Hematopoietic multipotent progenitor cell treated with erythropoietin and hydrocortisone succinate and interleukin-3 and kit ligand, for 8 days (in vitro differentiated cells): ENCODE measurements at regions not wholly inside any gene's neighbourhood (a gene's known extent, or its start where the extent isn't known, plus 50 kb on each side); places are given as distances from the start of the nearest gene placed in this dataset.
"Not testable (repeated sequence)": the region's sequence is repeated elsewhere in the genome, so short reads cannot be mapped to it uniquely, and the experiment has no call there.

Experiments
- DNase-seq: peaks from one replicate; pipeline ENCODE4 v3.0.0-alpha.2; 2015

DNA sequence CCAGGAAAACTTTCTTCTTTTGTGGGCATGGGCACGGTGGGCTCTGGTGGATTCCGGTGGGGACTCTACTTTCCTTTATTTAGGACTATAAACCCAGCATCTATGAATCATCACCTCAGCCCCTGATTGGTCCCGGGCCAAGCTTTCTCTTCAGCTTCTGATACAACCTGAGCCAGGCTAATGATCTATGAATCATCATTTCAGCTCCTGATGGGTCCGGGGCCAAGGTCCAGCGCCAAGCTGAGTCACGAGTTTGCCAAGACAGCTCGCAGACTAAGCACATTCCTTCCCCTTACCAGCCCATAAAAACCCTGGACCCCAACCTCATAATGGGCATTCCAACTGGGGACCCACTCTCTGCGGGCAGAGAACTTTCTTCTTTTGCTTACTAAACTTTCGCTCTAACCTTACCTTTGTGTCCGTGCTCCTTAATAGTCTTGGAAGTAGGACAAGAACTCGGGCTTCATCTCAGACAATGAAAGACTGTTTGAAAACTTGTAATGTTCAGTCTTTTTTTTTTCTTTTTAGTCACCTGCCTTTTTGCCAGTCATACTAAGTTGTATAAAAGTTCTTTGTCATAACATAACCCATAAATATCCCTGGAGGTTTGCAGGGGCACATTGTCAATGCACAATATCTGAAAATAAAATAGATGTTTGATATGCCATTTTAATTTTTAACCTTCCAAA is 904.9 kb upstream of the EPHA5 start:
- DNase-seq: no peak

DNA sequence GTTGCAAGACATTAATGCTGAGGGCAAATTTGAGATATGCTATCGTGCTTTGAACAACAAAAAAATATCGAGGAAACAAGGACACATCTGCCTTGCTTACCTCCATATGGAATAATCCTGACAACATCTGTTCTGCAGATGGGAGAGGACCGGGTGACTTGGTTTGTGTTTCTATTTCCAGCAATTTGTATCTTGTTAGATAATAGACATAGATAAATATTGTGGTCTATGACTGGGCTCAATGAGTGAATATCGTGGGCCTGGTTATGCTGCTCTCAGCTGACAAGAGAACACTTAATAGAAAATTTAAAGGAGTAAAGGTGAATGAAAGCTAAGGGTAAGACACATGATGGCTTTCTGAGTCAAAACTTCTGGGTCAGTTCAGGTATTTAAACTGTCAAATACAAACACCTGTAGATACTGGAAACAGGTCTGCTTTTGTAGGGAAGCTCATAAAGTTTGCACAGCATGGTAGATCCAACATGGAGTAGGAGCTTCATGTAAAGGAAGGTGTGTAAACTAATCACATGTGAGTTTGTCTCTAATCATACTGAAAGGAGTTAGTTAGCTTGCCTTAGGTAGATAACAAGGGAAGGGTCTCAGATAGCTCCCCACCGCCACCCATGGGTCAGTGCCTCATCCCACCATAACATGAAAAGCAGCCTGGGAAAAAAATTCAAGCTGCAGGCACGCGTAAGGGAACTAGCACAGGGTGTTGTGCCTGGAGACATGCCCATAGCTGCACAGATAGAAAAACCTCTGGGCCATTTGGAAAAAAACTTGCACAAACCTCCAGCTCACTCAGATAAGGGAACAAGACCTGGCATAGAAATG is 904.1 kb upstream of the EPHA5 start:
- DNase-seq: no peak

DNA sequence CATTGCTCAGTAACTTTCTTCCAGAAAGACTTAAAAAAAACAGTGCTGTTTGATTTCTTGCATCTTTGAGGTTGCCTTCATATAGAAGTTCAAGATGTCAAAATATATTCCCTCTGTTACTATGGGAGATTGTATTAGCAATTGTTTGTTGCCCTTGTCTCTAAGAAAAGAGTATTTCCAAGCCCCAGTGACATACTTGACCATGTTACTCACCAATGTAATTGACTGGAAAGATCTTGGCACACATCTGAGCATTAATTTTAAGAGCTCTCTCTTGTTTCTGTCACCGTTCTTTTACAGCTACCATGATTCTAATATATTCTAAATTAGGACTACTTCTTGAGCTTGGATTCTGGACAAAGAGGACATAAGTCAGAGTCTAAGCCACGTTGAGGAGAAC is 902.7 kb upstream of the EPHA5 start:
- no peak for DNase-seq

DNA sequence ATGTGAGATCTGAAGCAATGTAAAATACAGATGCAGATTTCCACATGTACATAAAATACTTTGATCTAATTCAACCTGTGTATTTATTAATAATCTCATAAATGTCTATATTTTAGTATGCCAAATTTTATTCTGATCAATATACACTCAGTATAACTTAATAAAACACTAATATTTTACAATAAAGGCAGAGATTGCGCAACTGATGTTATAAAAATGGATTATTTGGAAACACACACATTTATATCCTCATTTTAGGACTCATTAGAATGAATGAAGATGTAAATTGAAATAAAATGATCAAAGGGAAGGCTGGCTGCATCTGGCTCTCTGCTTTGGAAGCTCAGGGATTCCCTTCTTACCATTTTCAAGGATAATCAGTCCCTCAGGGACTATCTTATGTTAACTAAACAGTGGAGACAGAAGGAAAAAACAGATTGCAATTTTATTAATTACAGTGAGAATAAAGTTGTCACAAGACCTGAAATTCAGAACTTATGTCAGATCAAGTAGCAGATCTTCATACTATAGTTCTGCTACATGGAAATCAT is 900.9 kb upstream of the EPHA5 start:
- no peak for DNase-seq

DNA sequence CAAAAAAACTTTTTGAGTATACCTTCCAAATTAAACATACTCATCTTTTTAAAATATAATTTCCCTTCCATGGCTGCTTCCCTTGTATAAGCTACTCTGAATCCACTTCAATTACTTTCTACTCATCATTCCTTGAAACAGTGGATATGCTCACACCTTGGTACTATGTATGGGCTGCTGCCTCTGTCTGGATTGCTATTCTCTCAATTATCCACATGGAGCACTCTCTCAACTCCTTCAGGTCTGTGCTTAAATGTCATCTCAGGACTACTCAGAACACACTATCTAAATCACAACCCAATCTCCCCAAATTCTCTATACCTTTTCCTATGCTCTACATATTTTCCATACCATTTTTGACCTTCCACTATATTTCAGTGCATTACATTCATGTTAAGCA is 898.9 kb upstream of the EPHA5 start:
- no peak for DNase-seq

DNA sequence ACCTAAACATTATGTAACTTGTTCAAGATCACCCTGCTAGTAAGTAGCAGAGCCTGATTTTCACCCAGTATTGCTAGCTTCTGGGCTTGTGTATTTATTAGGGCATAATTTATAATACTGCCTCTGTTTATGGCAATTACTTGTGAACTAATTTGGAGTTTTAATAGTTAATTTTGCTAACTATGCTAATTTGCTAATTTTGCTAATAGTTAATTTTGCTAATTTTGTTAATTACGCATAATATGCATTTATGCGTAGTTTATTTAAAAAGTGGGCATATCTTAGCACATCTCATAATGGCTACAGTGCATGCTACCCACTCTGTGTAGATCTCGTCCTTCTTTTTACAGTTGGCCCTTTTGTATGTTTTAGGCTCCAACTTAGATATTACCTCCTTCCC is 898.1 kb upstream of the EPHA5 start:
- no peak for DNase-seq

DNA sequence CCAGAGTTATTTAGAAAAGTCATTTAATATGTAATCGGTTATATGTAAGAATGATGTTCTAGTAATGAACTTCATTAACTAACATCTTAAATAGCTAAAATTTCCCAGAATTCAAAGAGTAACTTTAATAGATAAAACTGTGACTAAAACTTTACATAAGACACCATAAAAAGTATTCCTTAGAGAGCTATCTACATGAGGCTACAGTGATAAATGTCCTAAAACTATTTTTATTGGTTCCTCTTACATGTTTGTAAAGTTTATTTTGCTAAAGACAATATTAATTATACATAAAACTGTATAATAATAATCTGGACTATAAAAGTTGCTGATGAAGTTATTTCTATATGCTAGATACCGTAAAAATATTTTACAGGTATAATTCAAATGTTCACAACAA is 897.7 kb upstream of the EPHA5 start:
- DNase-seq: no peak

DNA sequence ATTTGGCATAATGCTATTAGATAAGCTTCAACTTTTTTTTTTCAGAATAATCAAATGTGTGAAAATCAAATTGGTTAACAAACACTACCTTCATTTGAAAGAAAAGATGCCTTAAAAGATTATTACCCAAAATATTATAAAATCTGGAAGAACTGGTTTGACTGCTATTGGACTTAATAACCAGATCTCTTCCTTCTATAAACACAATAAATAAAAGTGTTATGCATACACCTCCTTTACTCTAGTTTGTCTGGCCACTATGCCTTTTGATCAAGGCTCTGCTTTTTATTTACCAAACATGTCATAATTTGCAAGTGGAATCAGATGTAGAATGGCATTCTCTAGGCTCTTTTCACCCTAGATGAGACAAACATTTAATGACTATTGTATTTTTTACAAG is 897.3 kb upstream of the EPHA5 start:
- DNase-seq: no peak

DNA sequence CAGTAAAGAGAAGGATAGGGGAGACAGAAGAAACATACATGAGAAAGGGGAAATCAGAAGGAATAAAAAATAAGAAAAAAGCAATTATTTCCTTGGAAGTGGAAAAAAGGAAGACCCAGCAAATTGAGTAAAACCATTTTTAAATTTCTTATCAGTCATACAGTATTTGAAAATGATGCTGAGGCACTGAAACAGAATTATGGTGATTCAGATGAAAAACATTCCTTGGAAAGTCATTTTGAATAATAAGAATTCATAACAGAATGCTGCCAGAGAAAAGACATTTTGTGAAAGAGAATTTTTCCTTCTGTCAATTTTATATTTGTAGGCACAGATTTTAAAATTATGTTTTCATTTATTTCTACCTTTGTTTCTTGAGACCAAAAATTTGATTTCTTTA is 895.5 kb upstream of the EPHA5 start:
- DNase-seq: no peak

DNA sequence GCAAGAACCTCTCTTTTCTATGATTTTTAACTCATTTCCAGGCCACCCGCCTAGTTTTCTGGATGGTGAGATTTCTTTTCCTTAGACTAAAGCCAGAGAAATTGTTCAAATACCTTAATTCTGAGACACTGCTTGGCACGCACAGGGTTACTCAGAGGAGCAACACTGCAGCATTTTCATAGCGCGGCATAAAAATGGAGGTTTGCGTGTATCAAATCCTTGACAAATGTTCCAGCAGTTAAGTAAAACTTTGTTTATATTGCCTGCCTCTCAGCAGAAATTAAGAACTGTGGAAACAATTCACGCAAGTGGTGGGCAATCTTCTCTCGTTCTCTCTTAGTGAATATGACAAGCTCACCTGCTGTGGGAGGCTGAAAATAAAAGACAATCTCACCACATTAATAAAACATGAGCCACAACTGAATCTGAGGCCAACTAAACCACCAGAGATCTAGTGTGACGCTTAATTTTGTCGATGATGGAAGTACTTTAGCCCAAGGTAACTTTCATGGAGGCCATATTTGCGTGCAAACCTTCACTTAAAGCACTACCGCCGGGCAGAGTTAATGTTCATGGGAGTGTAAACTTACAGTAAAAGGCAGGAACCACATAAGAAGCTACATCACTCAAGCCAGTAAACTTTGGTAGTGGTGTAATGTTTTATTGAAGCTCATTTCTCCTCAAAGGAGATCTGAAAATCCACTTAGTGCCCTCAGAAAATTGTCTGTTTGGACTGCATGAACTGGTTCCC is 894.8 kb upstream of the EPHA5 start:
- DNase-seq: no peak

DNA sequence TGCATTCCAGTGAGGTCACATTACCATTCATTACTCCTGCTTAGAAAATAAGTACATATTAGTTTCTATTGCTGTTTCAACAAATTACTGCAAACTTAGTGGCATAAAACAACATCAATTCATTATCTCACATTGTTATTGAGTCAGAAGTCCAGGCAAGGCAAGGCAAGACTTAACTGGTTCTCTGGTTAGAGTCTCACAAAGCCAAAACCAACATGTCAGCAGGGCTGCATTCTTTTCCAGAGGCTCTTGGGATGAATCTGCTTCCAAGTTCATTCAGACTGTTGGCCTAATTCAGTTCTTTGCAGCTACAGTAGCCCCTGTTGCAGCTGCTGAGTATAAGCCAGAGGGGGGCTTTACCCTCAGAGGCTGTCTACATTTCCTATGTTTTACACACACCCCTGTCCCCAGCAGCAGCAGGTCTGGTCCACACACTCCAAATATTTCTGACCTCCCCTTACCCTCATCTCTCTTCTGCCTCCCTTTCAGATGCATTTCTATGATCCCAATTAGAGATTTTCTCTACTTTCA is 892.1 kb upstream of the EPHA5 start:
- no peak for DNase-seq

DNA sequence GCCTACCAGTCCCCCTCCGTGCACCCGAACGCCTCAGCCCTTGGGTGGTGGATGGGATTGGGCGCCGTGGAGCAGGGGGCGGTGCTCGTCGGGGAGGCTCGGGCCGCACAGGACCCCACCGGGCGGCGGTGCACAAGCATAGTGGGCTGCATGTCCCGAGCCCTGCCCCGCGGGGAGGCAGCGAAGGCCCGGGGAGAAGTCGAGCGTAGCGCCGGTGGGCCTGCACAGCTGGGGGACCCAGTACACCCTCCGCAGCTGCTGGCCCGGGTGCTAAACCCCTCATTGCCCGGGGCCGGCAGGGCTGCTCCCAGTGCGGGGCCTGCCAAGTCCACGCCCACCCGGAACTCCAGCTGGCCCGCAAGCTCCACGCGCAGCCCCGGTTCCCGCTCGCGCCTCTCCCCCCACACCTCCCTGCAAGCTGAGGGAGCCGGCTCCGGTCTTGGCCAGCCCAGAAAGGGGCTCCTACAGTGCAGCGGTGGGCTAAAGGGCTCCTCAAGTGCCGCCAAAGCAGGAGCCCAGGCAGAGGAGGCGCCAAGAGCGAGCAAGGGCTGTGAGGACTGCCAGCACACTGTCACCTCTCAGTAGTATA is 891.3 kb upstream of the EPHA5 start:
- DNase-seq: not testable (repeated sequence)

DNA sequence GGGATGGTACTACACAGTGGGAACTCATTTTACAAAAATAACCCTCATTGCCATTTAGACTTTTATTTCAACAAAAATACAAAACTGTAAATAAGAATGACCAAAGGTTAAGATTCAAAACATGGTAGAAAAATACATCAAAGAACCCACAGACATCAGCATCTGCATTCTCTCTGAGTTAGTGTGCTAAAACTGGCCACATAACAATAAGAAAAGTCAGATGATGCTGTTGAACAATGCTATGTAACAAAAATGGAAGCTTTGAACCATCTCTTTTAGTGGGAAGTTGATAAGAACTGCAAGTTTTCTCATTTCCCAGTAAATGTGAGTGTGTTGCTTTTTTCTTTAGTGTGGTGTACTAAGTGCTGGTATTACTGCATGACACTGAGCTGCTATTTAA is 888.4 kb upstream of the EPHA5 start:
- DNase-seq: no peak

DNA sequence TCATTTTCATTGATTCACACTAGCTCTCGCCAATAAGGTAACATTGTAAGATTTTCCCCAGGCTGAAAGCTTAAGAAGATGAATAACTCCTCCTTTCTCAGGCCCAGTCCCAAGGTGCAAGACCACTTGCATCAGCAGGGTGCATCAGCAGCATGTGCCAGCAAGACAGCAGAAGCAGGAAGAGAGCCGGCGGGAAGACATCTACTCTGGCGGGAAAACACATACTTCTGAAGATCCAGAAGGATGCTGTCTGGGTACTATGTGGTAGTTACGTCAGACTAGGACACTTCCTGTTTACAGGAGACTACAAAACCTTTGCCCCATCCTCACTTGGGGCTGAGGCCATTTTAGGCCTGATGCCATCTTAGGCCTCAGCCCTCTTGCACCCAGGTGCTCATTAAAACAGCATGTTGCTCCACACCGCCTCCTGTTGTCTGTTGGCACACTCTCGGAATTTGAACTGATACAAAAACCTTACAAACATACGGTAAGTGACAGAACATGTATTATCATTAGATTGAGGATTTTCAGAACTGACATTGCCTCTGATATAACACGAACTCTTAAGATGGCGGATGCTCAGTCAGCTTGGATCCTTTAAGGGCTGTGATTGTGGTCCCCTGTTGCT is 886.5 kb upstream of the EPHA5 start:
- no peak for DNase-seq

DNA sequence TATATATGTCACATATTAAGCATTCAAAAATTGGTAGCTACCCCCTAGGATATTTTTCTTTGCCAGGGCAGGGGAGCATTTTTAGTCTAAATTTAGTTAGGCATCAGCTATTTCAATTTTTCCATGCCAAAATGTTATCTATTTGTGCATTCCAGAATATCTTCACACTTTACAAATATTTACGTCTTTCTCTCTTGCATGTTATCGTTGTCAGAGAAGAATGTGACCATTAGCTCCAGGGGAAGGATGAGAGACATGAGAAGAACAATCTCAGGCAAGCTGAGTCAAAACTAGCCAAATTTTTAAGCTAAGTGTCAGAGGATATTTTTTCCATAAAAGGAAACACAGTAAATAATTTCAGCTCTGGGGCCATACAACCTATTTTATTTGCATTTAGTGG is 885.0 kb upstream of the EPHA5 start:
- DNase-seq: no peak

DNA sequence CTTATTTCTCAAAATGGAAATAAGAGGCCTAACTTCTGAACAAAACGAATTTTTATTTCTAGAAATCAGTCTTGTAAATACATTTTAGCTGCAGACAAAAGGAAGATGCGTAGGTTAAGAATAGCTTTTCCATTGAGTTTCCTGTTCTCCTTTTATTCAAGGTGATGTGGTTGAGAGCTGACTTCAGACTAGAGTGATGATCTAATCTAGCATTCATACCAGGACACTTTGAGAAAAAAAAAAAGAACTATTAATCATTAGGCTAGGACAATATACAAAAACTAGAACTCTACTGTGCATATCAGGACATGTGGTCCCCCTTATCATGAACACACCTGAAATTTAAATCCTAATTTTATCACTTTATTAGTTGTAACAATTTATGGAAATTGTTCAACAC is 884.5 kb upstream of the EPHA5 start:
- DNase-seq: no peak

DNA sequence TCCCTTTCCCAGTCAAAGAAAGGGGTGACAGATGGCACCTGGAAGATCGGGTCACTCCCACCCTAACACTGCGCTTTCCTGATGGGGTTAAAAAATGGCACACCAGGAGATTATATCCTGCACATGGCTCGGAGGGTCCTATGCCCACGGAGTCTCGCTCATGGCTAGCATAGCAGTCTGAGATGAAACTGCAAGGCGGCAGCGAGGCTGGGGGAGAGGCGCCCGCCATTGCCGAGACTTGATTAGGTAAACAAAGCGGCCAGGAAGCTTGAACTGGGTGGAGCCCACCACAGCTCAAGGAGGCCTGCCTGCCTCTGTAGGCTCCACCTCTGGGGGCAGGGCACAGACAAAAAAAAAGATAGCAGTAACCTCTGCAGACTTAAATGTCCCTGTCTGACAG is 875.0 kb upstream of the EPHA5 start:
- not testable (repeated sequence) for DNase-seq

DNA sequence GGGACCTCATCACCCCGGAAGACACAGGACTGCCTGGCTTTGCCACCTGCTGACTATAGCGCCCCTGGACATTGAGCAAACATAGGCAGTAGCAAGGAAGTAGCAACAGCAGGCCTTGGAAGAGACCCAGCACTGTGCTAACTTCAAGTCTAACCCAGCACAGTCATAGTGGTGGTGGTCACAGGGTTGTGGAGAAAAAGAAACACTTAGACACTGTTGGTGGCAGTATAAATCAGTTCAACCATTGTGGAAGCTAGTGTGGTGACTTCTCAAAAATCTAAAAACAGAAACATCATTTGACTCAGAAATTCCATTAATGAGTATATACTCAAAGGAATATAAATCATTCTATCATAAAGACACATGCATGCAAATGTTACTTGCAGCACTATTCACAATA is 874.0 kb upstream of the EPHA5 start:
- DNase-seq: no peak

DNA sequence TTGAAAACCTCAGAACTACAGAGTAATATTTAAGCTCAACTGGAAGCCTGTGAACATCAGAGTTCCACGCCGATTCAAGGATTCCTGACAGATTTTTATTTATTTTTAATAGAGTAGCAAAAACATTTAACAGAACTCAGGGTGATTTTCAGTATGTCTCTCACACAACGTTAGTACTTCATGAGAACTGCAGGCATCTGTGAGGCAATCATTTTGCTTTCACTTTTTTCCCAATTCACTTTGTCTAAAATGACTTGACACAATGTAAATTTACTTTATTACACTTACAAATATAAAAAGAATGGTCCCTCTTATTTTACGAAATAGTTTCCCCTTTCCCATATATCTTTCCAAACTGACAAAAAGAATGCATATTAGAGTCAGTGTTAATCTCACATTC is 869.5 kb upstream of the EPHA5 start:
- no peak for DNase-seq

DNA sequence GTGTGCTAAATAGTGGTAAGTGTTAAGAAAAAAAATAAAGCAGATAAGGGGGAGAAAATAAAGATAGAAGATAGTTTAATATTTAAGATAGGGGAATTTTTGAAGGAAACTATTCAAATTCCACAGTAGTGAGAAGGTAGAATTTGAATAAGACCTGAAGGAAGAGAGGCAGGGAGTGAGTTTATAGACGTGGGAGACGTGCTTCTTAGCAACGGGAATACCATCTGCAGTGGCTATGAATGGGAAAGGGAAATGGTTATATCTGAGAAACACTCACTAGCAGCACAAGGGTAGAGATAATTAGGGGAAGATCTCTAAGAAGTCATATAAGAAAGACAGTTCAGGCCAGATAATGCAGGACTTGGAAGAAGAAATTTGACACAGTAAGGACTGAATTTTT is 854.5 kb upstream of the EPHA5 start:
- no peak for DNase-seq

DNA sequence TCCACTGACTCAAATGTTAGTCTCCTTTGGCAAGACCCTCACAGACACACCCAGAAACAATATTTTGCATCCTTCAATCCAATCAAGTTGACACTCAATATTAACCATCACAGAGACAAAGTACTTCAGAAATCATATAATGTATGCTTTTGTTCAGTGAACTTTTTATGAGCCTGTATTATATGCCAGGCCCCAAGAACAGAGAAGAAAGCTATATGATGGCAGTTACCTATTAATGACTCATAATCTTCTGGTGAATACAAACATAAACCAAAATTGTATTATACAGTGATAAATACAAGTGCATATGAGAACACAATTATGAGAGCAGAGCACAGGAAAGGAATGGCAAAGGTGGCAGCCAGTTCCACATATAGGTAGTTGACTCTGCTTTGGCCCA is 852.0 kb upstream of the EPHA5 start:
- no peak for DNase-seq

DNA sequence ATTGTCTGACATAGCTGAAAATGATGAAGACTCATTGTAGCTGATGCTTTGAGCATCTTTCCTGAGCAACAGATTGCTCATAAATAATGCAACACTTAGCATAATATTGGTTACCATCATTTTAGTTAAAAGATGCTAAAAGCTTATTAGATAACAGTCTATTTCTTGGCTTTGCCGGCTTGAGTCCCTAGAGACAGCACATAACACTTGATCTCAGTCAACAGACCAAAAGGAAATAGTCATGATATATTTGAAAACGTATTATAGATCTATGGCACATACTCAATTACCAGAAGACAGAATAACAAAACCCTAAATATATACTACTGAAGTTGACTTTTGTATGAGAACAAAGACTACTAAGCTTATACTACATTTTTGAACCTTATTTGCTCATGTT is 846.7 kb upstream of the EPHA5 start:
- no peak for DNase-seq

DNA sequence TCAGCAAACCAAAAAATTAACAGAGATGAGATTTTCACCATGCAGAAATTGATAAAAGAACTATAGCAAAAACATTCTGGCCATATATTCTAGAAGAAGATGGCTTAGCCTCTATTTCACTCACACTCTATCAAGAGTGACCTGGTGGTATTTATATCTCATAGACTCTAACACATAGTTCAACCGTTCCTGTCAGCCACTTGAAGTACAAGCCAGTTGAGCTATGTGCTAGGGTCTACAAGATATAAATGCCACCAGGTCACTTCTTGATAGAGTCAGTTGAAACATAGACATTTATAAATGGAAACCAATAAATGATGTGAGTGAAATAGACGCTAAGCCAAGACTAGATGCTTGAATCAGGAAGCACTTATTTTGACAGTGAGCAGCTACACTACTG is 836.7 kb upstream of the EPHA5 start:
- no peak for DNase-seq
